Activated T-helper 2 cell treated with anti-CD3 and anti-CD28 coated beads, Interferon-gamma antibody, Interleukin-2, Interleukin-4, amounts not matched to agents 10 μg/mL and 5 μg/mL and 100 μg/mL, durations not matched to agents 14 hours and 24 hours and 36 hours (primary cell): ENCODE measurements at regions not wholly inside any gene's neighbourhood (a gene's known extent, or its start where the extent isn't known, plus 50 kb on each side); places are given as distances from the start of the nearest gene placed in this dataset.
"Not testable (repeated sequence)": the region's sequence is repeated elsewhere in the genome, so short reads cannot be mapped to it uniquely, and the experiment has no call there.

Source experiments
- DNase-seq: peaks from one replicate; pipeline ENCODE4 v3.0.0; 2021; ENCODE audit warnings: low spot score
- H3K27ac Mint-ChIP-seq: one replicate; pipeline ENCODE4 v1.8.0; 2021; ENCODE audit warnings: mixed read lengths
- H3K27me3 Mint-ChIP-seq: one replicate; pipeline ENCODE4 v1.8.0; 2021; ENCODE audit warnings: low read depth, mixed read lengths
- H3K36me3 Mint-ChIP-seq: one replicate; pipeline ENCODE4 v1.8.0; 2021; ENCODE audit warnings: low read depth, mixed read lengths
- H3K4me1 Mint-ChIP-seq: one replicate; pipeline ENCODE4 v1.8.0; 2021; ENCODE audit warnings: low read depth, mixed read lengths
- H3K4me3 Mint-ChIP-seq: one replicate; pipeline ENCODE4 v1.8.0; 2021; ENCODE audit warnings: low read depth, mild to moderate bottlenecking, moderate library complexity, mixed read lengths
- H3K9me3 Mint-ChIP-seq: one replicate; pipeline ENCODE4 v1.8.0; 2021; ENCODE audit warnings: mixed read lengths
- intact Hi-C: fragments of 100-400 bp; cut with micrococcal nuclease; formaldehyde crosslinking; loops from one replicate; pipeline ENCODE4 v1.15.1; 2023

- Mint-ChIP-seq H3K27me3 (no peaks in the 10 kb centered on the region), H3K36me3 (no peaks in the 10 kb centered on the region), H3K4me1 (no peaks in the 10 kb centered on the region), H3K27ac (no peak overlapping the region), H3K4me3 (no peak overlapping the region), H3K9me3 (no peaks in the 10 kb centered on the region)
- no peak for DNase-seq
- intact Hi-C loops: no loop called here
These were observed 142.6 kb downstream of the MRPS30 start for GRCh38 chr5:44951371-44951770.

- no peak for DNase-seq
- no peak overlapping the region for H3K27ac Mint-ChIP-seq
- H3K4me3 Mint-ChIP-seq: no peak overlapping the region
- no peaks in the 10 kb centered on the region for H3K27me3 Mint-ChIP-seq
- intact Hi-C loops: no loop called here
- H3K9me3 Mint-ChIP-seq: no peaks in the 10 kb centered on the region
- no peaks in the 10 kb centered on the region for H3K4me1 Mint-ChIP-seq
- H3K36me3 Mint-ChIP-seq: no peaks in the 10 kb centered on the region
These were observed 143.6 kb downstream of the MRPS30 start for GRCh38 chr5:44952376-44952775.

GRCh38 chr5:44953078-44953477, 144.3 kb downstream of the MRPS30 start:
- H3K9me3 Mint-ChIP-seq: no peaks in the 10 kb centered on the region
- no peaks in the 10 kb centered on the region for H3K36me3 Mint-ChIP-seq
- H3K4me3 Mint-ChIP-seq: no peak overlapping the region
- H3K27ac Mint-ChIP-seq: no peak overlapping the region
- no peak for DNase-seq
- no peaks in the 10 kb centered on the region for H3K4me1 Mint-ChIP-seq
- intact Hi-C loops: no loop called here
- H3K27me3 Mint-ChIP-seq: no peaks in the 10 kb centered on the region

- DNase-seq, H3K4me1 Mint-ChIP-seq, intact Hi-C loops, H3K27me3 Mint-ChIP-seq, H3K27ac Mint-ChIP-seq, H3K36me3 Mint-ChIP-seq, H3K9me3 Mint-ChIP-seq, H3K4me3 Mint-ChIP-seq: not testable (repeated sequence)
These were observed 150.3 kb downstream of the MRPS30 start for GRCh38 chr5:44958943-44959454.

GRCh38 chr5:44969825-44970224, 161.1 kb downstream of the MRPS30 start:
- Mint-ChIP-seq H3K9me3 (peaks cover 3% of the 10 kb centered on the region), H3K27me3 (no peaks in the 10 kb centered on the region), H3K27ac (no peak overlapping the region), H3K4me1 (no peaks in the 10 kb centered on the region), H3K36me3 (no peaks in the 10 kb centered on the region), H3K4me3 (no peak overlapping the region)
- intact Hi-C loops: no loop called here
- DNase-seq: no peak

- H3K4me3 Mint-ChIP-seq, H3K27me3 Mint-ChIP-seq, H3K36me3 Mint-ChIP-seq, H3K9me3 Mint-ChIP-seq, DNase-seq, intact Hi-C loops, H3K27ac Mint-ChIP-seq, H3K4me1 Mint-ChIP-seq: not testable (repeated sequence)
These were observed 162.2 kb downstream of the MRPS30 start for GRCh38 chr5:44970963-44971362.

GRCh38 chr5:44974813-44975212, 166.1 kb downstream of the MRPS30 start:
- Mint-ChIP-seq H3K4me3 (no peak overlapping the region), H3K9me3 (peaks cover 22% of the 10 kb centered on the region), H3K4me1 (no peaks in the 10 kb centered on the region), H3K36me3 (no peaks in the 10 kb centered on the region), H3K27ac (no peak overlapping the region), H3K27me3 (no peaks in the 10 kb centered on the region)
- intact Hi-C loops: no loop called here
- no peak for DNase-seq

GRCh38 chr5:44981708-44982107, 173.0 kb downstream of the MRPS30 start:
- H3K4me1 Mint-ChIP-seq: no peaks in the 10 kb centered on the region
- no peak overlapping the region for H3K4me3 Mint-ChIP-seq
- no peaks in the 10 kb centered on the region for H3K27me3 Mint-ChIP-seq
- no peaks in the 10 kb centered on the region for H3K36me3 Mint-ChIP-seq
- intact Hi-C loops: no loop called here
- no peak for DNase-seq
- H3K9me3 Mint-ChIP-seq: peaks cover 59% of the 10 kb centered on the region
- H3K27ac Mint-ChIP-seq: no peak overlapping the region

- Mint-ChIP-seq H3K9me3 (peaks cover 59% of the 10 kb centered on the region), H3K27me3 (no peaks in the 10 kb centered on the region), H3K27ac (no peak overlapping the region), H3K36me3 (no peaks in the 10 kb centered on the region), H3K4me3 (no peak overlapping the region), H3K4me1 (no peaks in the 10 kb centered on the region)
- DNase-seq: no peak
- intact Hi-C loops: no loop called here
These were observed 174.3 kb downstream of the MRPS30 start for GRCh38 chr5:44983006-44983405.

- DNase-seq: no peak
- H3K36me3 Mint-ChIP-seq: no peaks in the 10 kb centered on the region
- intact Hi-C loops: no loop called here
- no peaks in the 10 kb centered on the region for H3K4me1 Mint-ChIP-seq
- peaks cover 53% of the 10 kb centered on the region for H3K9me3 Mint-ChIP-seq
- no peak overlapping the region for H3K27ac Mint-ChIP-seq
- H3K27me3 Mint-ChIP-seq: no peaks in the 10 kb centered on the region
- no peak overlapping the region for H3K4me3 Mint-ChIP-seq
These were observed 178.3 kb downstream of the MRPS30 start for GRCh38 chr5:44987026-44987425.

GRCh38 chr5:44991693-44992092, 182.9 kb downstream of the MRPS30 start:
- DNase-seq: no peak
- intact Hi-C loops: no loop called here
- Mint-ChIP-seq H3K9me3 (peaks cover 36% of the 10 kb centered on the region), H3K27ac (no peak overlapping the region), H3K4me3 (no peak overlapping the region), H3K36me3 (no peaks in the 10 kb centered on the region), H3K27me3 (no peaks in the 10 kb centered on the region), H3K4me1 (no peaks in the 10 kb centered on the region)

GRCh38 chr5:44993286-44993685, 184.5 kb downstream of the MRPS30 start:
- Mint-ChIP-seq H3K27me3 (no peaks in the 10 kb centered on the region), H3K9me3 (peaks cover 33% of the 10 kb centered on the region), H3K4me3 (no peak overlapping the region), H3K27ac (no peak overlapping the region), H3K4me1 (no peaks in the 10 kb centered on the region), H3K36me3 (no peaks in the 10 kb centered on the region)
- intact Hi-C loops: no loop called here
- no peak for DNase-seq

- DNase-seq: no peak
- Mint-ChIP-seq H3K9me3 (peaks cover 10% of the 10 kb centered on the region), H3K4me3 (no peak overlapping the region), H3K36me3 (no peaks in the 10 kb centered on the region), H3K27me3 (no peaks in the 10 kb centered on the region), H3K27ac (no peak overlapping the region), H3K4me1 (no peaks in the 10 kb centered on the region)
- intact Hi-C loops: no loop called here
These were observed 188.8 kb downstream of the MRPS30 start for GRCh38 chr5:44997506-44997905.

GRCh38 chr5:45007102-45007501, 198.4 kb downstream of the MRPS30 start:
- H3K27ac Mint-ChIP-seq, H3K27me3 Mint-ChIP-seq, H3K36me3 Mint-ChIP-seq, DNase-seq, H3K4me1 Mint-ChIP-seq, H3K4me3 Mint-ChIP-seq, intact Hi-C loops: not testable (repeated sequence)
- peaks cover 12% of the 10 kb centered on the region for H3K9me3 Mint-ChIP-seq
